B cell (primary cell): ENCODE measurements at regions not wholly inside any gene's neighbourhood (a gene's known extent, or its start where the extent isn't known, plus 50 kb on each side); places are given as distances from the start of the nearest gene placed in this dataset.

Source experiments
- EZH2 ChIP-seq: IDR thresholded peaks from 2 replicates; pipeline ENCODE4 v1.6.1; 2012; ENCODE audit warnings: borderline replicate concordance, low read depth, mild to moderate bottlenecking, moderate library complexity, low read length; ENCODE audit not compliant: insufficient read depth, poor library complexity, severe bottlenecking
- TF ChIP-seq, protein P1 (sequence below): fragments of 200-600 bp; IDR thresholded peaks from one replicate; pipeline ENCODE4 v1.8.0; 2022; ENCODE audit warnings: antibody characterized with exemption, mild to moderate bottlenecking

DNA sequence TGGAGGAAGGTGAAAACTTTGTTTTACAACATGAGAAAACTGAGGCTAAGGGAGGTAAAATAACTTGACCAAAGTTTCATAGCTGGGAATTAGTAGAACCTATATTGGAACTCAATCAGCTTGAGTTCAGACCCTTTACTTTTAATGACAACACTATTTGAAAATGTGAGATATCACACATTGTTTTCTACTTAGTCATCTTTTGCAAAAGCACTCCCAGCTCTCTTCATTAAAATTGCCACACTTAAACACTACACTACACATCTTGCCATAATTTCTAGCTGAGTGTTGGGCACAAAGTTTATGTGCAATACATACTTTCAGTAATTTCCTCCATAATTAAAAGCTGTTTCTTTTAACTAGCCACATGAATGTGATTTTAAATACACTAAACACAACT, 230.4 kb upstream of the DCBLD2 start:
- TF ChIP-seq, protein P1, sequence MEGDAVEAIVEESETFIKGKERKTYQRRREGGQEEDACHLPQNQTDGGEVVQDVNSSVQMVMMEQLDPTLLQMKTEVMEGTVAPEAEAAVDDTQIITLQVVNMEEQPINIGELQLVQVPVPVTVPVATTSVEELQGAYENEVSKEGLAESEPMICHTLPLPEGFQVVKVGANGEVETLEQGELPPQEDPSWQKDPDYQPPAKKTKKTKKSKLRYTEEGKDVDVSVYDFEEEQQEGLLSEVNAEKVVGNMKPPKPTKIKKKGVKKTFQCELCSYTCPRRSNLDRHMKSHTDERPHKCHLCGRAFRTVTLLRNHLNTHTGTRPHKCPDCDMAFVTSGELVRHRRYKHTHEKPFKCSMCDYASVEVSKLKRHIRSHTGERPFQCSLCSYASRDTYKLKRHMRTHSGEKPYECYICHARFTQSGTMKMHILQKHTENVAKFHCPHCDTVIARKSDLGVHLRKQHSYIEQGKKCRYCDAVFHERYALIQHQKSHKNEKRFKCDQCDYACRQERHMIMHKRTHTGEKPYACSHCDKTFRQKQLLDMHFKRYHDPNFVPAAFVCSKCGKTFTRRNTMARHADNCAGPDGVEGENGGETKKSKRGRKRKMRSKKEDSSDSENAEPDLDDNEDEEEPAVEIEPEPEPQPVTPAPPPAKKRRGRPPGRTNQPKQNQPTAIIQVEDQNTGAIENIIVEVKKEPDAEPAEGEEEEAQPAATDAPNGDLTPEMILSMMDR = no peak
- TF ChIP-seq EZH2 = no peak
